ENCODE measurements at regions not wholly inside any gene's neighbourhood (a gene's known extent, or its start where the extent isn't known, plus 50 kb on each side); places are given as distances from the start of the nearest gene placed in this dataset.

GRCh38 chr5:10876006-10876744 is 115.1 kb upstream of the DAP start:
- no peak for DNase-seq (ENCODE audit: low read depth)

- no peak for DNase-seq (ENCODE audit: low read depth)
Observed at GRCh38 chr5:10875201-10875768, 114.3 kb upstream of the DAP start.

GRCh38 chr5:10874541-10874940 is 113.5 kb upstream of the DAP start:
- no peak for DNase-seq (ENCODE audit: low read depth)

- DNase-seq (ENCODE audit: low read depth) = no peak
Observed at GRCh38 chr5:10870791-10871190, 109.8 kb upstream of the DAP start.

DNA sequence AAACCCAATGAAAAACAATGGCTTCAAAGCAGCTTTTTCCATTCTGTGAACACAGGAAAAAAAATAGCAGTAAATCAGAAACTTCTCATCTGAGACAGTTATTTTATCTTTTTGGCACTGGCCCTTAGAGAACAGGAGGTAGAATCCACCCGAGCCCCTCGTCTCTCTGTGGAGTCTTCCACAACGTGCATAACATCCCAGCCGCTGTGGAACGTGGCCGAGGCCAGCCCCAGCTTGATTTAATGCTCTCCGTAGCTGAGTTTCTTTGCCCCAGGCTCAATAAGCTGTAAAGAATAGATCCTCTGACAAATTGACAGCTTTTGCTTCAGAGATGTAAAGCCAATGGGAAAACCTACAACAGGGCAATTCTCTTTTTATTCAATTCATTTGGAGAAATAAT is 107.9 kb upstream of the DAP start:
- DNase-seq (ENCODE audit: low read depth) = no peak

GRCh38 chr5:10867389-10868303 is 106.6 kb upstream of the DAP start:
- no peak for DNase-seq (ENCODE audit: low read depth)

DNA sequence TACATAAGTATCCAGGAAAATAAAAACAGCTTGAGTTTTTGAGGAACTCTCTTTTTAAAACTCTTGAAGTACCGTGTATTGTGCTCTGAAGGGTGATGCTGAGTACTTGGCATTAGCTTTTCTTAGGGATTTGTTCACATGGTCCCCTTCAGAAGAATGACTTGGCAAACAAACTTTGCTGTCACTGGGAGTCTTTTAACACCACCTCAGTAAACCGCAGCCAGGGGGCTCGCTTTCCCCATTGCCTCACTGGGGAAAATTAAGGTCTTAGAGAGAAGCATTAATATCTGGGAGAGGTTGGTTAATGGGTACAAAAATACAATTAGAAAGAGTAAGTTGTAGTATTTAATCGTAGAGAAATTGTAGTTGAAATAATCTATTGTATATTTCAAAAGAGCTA is 105.9 kb upstream of the DAP start:
- no peak for DNase-seq (ENCODE audit: low read depth)

DNA sequence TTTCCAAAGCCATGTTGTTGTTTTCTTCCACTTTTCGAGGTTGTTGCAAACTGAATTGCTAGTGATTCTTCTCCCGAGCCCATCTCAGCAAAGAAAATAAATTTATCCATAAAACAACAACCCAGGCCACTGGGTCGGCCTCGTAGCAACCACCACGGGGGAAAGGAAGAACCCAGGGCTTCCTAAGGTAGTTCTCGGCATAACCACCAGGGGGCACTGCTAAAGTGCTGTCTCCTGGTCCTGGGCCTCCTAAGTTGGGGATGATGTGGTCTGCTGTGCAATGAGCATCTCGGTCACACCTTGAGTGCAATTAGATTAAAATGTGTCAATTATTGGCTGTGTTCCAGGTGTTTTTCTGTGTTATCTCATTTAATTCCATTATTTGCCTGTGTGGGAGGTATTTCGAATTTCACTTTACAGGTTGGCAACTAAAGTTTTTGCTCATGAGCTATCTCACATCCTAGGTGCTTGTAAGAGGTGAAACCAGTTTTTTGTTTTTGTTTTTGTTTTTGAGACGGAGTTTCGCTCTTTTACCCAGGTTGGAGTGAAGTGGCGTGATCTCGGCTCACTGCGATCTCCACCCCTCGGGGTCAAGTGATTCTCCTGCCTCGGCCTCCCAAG is 102.8 kb upstream of the DAP start:
- peak; percentile 16 for DNase-seq (ENCODE audit: low read depth)

DNA sequence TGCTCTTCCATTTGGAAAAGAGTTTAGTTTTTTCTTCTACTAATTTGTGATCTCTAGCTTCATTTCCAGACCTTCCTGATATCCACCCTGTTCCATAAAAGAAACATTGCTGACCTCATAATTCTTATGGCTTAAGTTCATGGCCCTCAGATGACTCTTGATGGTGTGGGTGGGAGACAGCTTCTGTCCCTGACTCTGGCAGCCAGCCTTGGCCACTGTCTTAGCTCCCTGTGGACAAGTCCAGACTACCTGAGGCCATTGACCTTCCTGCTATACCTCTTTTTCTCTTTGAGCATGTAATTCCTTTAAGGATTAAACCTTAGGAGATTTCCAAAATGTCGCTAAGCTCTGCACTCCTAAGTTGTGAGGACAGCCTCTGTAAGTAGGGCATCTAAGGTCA is 101.1 kb upstream of the DAP start:
- no peak for DNase-seq (ENCODE audit: low read depth)

- DNase-seq (ENCODE audit: low read depth) = no peak
Observed at GRCh38 chr5:10861423-10861790, 100.4 kb upstream of the DAP start.

GRCh38 chr5:10860645-10861422 is 99.8 kb upstream of the DAP start:
- no peak for DNase-seq (ENCODE audit: low read depth)

DNA sequence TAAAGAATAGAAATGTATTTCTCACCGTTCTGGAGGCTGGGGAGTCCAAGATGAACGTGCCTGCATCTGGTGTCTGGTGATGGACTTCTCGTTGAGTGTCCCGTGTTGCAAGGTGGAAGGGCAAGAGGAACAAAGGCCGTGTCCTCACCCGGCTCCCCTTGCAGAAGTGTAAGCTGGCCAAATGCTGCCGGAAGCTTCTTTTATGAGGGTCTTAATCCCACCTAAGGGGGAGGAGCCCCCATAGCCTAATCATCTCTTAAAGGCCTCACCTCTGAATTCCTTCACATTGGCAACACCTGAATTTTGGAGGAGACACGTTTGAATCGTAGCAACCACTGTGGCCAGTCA is 99.1 kb upstream of the DAP start:
- DNase-seq (ENCODE audit: low read depth) = no peak

GRCh38 chr5:10859393-10860195 is 98.6 kb upstream of the DAP start:
- DNase-seq (ENCODE audit: low read depth) = no peak

DNA sequence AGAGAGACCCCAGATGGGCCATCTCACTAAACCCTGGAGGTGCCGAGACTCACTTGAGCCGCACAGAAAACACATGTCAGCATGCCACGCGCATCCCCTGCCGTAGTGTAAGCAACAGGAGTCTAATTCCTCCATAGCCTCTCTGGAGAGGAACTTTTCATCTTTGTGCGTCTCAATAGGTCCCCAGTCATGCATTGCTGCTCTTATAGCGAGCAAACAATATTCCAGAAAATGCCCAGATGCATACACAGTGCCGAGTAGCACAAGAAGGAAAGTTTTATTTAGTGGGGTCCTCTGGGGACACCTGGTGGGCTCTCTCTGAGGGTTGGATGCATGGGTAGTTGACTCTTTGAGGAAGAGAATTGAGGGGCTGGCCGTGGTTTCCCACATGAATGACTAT is 97.9 kb upstream of the DAP start:
- no peak for DNase-seq (ENCODE audit: low read depth)

GRCh38 chr5:10858307-10858706 is 97.3 kb upstream of the DAP start:
- DNase-seq (ENCODE audit: low read depth) = no peak

DNA sequence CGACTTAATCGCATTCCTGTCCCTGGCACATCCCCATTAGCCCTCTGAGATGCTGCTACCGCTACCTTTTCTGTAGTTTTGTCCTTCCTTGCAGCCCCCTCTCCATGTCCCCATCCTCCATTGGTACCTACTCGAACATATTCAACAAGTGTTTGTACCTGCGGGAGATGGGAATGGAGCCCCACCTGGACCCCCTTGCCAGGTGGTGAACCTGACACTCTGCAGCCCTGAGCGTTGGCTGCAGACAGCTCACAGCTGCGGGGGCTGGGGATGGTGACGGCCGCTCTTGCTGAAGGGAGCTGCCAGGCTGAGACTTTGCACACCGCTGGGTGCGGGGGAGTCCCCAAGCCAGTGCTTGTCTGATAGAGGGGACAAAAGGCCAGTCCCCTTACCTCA is 96.3 kb upstream of the DAP start:
- DNase-seq (ENCODE audit: low read depth) = no peak

GRCh38 chr5:10856683-10857337 is 95.8 kb upstream of the DAP start:
- no peak for DNase-seq (ENCODE audit: low read depth)

GRCh38 chr5:10856071-10856470 is 95.0 kb upstream of the DAP start:
- DNase-seq (ENCODE audit: low read depth) = no peak

GRCh38 chr5:10854506-10855277 is 93.7 kb upstream of the DAP start:
- no peak for DNase-seq (ENCODE audit: low read depth)

GRCh38 chr5:10853154-10853553 is 92.1 kb upstream of the DAP start:
- no peak for DNase-seq (ENCODE audit: low read depth)

All from stimulated activated CD8-positive, alpha-beta memory T cell treated with anti-CD3 and anti-CD28 coated beads, Interleukin-15, amount 100 ng/mL, for 1 hour (primary cell).